HG03045 (cell line): ENCODE measurements at regions not wholly inside any gene's neighbourhood (a gene's known extent, or its start where the extent isn't known, plus 50 kb on each side); places are given as distances from the start of the nearest gene placed in this dataset.
"Not testable (repeated sequence)": the region's sequence is repeated elsewhere in the genome, so short reads cannot be mapped to it uniquely, and the experiment has no call there.

Source experiments
- ATAC-seq: cut with Tn5 transposase; IDR thresholded peaks from one replicate; pipeline ENCODE4 v1.9.1; 2021; ENCODE audit warnings: mild to moderate bottlenecking, moderate library complexity; ENCODE audit not compliant: unreplicated experiment

DNA sequence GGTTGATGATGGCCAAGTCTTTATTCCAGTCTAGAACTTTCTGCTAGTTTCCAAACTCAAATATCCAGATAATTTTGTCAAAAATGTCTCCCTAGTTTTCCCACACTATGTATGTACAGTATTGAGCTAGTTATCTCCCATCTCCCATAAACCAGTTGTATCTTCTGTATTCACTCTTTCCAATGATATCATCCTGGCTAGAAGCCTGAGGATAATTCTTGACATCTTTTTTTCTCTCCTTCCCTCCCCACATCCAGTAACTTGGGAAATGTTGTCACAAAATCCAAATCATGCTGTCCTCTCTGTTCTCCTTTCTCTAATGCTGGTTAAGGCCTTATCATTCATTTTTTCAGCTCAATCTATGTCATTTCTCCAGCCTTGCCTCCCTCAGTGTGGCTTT, 553.8 kb upstream of the FANCL start:
- no peak for ATAC-seq

DNA sequence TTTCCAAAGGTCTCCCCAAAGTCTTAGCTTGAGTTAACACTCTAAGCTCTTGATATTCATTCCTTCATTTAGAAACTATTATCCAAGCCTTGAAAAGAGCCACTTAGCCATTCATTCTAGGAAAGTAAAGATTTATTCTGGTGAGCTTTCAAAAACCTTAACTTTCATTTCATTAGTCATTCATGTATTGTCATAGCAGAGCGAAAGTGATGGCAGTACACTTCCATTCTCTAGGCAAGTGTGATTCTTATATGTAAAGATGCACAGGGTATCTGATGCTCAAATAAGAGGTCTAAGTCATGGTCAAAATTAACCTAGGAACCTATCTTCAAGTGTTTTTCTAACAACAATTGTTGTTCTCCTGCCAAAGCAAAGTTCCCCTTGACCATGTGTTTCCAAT, 553.0 kb upstream of the FANCL start:
- no peak for ATAC-seq

DNA sequence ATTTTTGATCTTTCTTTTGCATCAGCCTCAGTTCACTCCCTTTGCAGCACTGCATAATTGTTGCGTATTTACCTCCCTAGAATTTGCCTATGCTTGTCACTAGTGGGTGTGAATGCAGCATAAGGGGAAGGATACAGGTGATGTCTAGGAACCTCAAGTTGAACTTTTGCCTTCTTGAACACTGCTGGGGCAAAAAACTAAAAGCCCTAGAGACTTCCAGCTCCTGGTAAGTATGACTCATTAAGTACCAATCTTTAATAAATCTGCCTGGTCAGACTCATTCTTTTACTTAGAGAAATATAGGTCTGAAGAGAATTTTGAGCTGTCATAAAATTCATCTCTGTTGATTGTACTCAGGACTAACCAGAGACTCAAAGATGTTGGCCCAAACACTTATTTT, 547.3 kb upstream of the FANCL start:
- no peak for ATAC-seq

DNA sequence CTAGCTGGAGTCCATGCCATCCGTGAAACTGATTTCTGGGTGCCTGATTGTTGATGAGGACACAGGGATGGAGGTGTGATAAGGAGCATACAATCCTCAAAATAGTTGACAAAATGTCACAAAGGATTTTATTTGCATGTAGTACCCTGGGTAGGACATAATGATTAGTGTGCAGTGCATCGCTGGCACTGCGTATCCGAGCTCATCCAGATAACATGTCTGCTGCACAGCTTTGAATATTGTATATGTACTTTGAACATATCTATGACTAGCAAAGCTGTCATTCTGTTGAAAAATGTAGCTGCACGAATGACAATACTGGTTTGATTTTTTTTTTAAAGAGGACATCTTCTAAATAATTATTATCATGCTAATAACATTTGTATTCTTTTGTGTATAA, 529.7 kb upstream of the FANCL start:
- no peak for ATAC-seq

DNA sequence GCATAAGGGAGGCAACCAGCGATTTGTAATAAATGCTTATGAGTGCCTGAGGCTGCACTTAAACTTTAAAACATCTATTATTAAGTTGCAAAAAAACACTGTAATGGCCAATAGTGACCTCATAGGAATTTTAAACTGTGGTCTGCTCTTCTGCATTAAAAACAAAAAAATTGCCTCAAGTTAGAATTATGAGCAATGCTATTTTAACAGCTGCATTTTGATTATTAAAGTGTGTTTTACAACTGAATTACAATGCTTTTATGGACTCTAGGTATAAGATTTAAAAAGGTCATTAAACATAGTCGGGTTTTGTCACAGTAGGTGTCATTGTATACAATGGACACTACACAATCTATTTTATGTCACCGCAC, 528.7 kb upstream of the FANCL start:
- no peak for ATAC-seq

DNA sequence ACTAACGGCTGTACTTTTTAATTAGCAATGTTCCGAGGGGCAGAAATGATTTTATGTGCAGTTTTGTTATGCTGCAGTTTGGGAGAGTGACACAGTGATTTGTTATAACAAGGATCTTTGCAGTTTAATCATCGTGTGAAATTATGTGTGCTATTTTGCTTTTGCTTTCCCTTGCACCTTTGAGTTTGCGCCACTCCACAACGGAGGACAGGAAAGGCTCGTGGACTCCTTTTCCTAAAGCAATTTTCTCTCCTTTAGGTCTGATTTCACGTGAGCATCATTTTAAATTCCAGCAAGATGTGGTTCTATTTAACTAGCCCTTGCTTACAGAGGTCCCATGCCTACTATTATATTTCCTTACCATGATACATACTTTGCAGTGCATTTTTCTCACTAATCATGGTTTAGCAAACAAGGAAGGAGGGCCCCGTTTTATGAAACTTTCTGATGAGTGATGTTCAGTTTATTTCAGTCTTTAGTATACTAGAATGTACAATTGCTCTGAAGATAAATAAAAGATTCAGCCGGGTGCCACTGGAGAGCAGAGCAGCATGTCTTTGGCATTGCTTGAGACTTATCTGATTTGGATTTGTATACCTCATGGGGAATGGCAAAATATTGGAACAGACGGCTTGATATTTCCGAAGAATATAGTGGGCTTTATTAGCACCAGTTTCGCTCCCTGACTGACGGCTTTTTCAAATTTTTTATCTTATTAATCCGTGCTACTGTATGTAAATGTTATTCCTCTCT, 528.2 kb upstream of the FANCL start:
- ATAC-seq, result no peak

DNA sequence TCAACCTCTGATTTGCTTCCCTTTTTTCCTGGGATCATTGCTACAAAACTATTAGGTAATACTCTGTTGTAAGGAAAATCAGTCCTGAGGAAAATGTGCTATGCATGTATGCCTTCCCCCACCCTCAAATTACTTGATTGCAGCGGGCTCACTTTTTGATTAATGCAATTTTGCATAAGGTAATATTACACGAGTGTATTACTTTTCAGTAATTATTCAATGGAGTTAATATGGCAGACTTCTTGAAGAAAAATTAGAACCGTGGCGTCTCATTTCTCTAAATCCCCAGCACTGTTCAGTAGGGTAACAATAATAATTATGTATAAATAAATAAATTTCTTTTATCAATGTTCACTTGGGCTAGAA, 527.6 kb upstream of the FANCL start:
- no peak for ATAC-seq

DNA sequence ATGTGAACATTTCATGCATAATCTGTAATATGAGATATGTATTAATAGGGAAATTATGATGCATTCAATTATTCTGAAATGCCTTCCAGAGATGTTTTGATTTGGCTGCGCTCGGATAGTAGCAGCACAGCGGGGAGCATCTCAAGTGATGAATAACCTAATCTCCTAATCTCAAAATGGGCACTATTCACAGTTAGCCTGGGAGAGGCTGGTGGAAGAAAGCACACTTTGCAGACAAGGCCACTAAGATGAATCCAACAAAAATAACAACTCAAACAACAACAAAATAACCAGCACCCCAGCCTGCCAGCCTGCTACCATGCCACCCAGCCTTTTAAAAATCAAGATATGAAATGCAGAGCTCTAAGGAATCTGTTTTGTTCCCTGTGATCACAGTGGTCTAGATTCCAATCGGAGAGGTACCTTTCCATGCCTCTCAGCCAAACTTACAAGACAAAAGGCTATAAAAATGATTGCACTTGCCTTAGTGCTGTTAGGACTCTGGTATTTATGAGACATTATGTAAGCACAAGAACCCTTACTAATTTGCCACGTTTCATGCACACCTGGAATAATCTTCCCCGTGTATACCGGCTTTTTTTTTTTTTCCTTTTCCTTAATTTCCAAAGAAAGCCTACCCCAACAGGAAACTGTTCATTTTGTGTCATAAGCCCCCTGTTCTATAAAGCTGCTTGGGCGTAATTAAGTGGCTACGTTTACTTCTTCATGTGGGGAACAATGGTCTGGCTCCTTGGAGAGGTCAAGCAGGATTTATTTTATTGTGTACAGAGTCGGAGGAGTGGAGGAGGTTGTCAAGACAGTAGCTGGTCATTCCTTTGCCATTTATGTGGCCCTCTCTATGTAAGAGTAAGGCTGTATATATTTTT, 526.9 kb upstream of the FANCL start:
- no peak for ATAC-seq

DNA sequence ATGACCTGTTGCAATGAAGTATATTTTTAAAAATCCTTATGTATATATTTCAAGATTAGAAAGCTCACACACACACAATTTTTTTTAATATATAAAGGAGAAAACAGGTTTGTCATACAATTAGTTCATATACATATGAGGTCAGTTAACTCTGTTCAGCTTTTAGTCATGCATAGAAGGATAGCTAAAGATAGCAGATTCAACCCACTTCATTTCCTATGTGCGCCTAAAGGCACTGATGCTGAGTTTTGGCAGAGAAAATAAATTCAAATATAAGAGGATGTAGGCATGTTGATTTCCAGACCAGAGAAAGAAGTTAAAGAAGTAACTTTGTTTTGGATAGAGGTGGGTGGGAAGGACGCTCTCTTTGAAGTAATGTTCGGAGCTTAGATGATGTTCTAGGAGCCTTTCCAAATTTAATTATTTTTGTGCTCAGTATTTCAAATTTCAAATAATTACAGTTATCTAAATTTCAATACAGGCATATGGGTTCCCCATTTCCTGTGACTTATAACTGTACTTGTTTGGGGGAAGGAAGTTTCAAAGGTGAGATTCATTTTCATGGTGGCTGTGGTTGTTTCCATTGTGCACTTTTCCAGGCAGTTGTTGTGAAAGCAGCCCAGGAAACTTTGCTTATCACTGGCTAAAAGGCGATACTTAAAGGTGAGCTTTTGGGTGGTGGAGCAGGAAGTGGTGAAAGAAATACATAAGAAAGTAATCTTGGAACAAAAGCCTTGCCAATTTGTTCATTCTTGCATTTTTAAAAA, 523.4 kb upstream of the FANCL start:
- no peak for ATAC-seq

DNA sequence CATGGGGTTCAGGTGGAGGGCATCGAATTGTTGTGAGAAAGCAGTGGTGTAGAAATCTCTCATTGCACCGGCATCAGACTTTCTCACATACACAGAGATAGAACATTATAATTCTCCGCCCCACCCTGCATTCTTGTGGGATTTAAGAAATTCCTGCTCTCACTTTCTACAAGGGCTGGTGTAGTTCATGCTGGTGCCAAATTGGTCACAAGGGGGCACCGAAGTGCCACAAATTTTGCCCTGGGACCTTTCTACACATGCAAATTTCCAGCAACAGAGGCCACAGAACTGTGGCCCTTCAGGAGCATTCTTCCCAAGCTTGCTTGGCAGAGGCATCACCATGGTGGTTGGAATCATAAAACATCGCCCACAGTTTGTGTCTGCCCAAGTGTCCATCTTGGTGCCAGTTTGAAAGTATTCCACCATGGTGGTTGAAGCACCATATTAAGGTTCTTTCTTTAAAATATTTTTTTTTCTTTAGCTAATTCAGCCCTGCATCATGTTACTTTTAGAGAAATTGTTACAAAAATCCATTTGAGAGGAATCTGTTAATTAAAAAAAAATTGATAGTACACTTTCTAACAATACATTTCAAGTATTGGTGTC, 521.2 kb upstream of the FANCL start:
- peak; percentile 71 for ATAC-seq

DNA sequence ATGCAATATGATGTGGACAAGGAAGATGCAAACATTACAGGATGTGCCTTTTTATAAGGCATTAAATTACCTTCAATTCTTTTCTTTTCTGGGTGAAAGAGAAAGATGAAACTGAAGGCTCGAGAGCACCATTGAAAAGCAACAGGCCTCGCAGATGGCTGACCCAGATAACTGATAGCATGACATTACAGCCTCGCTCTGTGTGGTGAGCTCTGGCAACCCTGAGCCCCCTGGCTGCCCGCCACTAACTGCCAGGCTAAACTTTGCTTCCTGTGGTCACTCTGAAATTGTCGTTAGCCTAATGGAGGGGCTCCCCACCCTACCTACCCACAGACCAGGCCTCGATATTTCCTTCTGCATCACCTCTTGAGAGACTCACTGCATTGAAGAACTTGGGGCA, 516.8 kb upstream of the FANCL start:
- ATAC-seq, result no peak

DNA sequence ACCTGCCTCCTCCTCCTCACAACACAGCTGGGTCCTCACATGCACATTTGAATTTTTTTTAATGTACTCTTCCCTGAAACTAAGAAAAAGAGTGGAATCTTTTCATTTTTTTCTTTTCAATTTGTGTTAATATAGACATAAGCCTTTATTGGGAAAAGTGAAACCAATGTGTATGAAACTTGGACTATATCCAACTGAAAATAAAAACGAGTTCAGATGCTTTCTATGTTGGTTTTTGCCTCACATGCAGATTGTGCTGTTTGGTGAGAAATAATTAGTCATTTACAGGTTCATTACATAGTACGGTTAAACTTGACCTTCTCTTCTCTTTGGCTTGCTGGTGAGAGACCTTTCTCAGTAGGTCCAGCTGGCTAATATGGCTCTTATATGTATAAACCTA, 515.2 kb upstream of the FANCL start:
- no peak for ATAC-seq

DNA sequence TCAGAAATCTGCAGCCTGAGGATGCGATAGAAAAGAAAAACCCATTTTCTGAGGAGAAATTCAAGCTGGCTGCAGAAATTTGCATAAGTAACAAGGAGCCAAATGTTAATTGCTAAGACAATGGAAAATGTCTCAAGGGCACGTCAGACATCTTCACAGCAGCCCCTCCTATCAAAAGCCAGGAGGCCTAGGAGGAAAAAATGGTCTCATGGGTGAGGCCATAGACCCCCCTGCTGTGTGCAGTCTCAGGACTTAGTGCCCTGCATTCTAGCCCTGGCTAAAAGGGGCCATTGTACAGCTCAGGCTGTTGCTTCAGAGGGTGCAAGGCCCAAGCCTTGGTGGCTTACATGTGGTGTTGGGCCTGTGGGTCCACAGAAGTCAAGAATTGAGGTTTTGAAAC, 511.4 kb upstream of the FANCL start:
- ATAC-seq, result not testable (repeated sequence)

DNA sequence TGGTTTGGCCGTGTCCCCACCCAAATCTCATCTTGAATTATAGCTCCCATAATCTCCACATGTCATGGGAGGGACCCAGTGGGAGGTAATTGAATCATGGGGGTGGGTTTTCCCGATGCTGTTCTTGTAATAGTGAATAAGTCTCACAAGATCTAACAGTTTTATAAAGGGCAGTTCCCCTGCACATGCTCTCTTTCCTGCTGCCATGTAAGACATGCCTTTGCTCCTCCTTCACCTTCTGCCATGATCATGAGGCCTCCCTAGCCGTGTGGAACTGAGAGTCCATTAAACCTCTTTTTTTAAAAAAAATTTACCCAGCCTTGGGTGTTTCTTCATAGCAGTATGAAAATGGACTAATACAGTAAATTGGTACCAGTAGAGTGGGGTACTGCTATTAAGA, 510.6 kb upstream of the FANCL start:
- not testable (repeated sequence) for ATAC-seq

DNA sequence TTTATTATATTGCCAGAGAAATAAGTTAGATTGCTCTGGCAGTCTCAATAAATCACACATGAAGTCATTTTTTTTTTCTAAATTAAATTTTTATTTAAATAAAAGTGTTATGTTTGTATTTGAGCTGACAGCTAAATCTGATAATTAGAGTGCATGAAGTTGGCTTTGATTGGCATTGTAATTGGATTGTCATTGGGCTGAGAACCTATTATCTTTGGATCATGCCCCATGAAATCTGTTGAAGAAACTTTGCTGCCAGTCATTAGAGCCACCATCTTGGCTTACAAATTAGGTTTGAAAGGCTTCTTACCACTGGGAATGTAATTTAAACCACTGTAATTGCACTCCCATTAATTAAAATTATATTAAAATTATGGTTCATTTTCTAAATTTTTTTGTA, 507.9 kb upstream of the FANCL start:
- no peak for ATAC-seq

DNA sequence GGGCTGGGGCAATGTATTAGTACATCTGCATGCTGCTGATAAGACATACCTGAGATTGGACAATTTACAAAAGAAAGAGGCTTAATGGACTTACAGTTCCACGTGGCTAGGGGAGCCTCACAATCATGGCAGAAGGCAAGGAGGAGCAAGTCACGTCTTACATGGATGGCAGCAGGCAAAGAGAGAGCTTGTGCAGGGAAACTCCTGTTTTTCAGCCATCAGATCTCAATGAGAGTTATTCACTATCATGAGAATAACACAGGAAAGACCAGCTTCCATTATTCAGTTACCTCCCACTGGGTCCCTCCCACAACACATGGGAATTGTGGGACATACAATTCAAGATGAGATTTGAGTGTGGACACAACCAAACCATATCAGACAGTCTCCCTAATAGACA, 504.2 kb upstream of the FANCL start:
- ATAC-seq, result not testable (repeated sequence)

DNA sequence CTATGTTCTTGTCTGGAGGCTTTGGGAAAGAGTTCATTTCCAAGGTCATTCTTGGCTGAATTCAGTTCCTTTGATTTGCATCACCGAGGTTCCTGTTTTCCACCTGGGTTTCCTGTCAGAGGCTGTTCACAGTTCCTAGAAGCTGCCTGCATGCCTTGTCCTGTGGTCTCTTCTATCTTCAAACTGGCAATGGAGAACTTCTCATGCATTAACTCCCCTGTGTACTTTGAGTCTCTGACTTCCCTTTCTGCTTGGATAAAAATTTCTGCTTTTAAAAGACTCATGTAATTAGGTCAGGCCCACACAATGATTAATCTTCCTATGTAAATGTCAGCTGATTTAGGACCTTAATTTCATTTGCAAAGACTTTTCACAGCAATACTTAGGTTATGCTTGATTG, 499.3 kb upstream of the FANCL start:
- no peak for ATAC-seq

DNA sequence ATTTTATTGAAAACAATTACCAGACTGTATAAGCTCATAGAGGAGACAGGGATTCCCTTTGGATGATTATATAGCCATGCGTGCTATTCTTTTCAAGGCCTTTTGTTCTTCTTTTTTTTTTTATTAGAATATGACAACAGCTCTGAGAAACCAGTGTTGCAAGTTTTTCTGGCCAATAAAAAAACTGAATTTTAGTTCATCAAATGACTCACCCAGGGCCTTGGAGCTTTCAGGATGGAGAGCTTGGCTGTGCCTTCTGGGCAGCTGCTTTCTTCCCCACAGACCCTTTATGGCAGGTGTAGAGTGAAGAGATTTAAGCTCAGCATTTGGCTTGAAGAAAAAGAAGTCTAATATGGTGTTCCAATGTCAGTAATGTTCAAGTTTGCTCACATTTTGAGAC, 497.9 kb upstream of the FANCL start:
- ATAC-seq, result no peak

DNA sequence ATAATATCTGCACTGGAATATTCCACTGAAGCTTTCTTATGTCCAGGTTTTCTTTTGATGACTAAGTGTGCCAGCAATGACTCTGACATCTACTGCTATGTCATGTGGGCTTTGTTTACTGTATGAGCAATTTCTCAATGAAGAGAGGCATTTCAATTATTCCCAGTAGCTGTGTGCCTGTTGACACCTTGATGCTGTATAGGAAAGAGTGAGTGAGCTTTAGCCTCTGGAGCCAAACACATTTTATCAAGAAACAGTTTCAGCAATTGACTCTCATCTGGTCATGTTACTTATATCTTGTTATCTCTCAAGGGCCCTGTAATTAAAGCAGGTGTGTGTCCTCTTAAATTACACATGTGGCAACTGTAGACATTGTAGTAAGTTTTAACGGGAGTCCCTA, 493.2 kb upstream of the FANCL start:
- no peak for ATAC-seq

DNA sequence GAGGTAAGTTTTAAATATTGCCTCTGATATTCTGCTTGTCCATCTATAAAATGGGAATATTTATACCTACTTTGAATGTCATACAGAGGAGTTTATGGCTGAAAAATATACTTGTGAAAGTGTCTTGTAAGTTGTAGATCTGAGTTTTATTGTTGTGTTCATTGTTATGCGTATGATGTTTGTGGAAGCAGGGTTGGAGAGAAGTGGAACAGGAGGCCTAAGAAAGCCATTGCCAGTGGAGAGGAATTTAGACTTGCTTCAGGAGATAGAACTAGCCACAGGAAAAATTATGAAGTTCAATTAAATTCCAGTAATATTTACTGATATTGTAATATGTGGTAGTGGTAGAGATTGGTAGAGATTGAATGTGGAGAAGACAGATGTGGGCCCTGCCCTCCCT, 491.9 kb upstream of the FANCL start:
- no peak for ATAC-seq

DNA sequence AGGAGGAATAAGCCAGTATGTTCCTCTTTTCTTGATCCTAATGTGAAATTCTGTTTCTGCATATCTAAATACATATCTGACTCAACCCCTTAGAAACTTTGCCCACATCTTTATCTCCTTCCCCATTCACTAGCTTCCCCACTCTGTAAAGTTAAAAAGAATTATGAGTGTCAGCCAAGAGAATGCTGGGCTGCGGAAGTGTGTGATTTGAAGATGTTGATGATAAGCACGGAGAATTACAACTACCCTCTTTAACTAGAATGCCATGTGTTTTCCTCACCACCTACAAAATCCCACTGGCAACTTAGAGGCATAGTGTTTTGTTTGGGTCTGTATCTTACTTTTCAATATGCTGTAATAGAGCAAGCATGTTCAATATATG, 490.4 kb upstream of the FANCL start:
- ATAC-seq, result no peak
